HG03565 (cell line): ENCODE measurements at regions not wholly inside any gene's neighbourhood (a gene's known extent, or its start where the extent isn't known, plus 50 kb on each side); places are given as distances from the start of the nearest gene placed in this dataset.

Source experiments
- ATAC-seq: cut with Tn5 transposase; IDR thresholded peaks from one replicate; pipeline ENCODE4 v1.9.1; 2021; ENCODE audit warnings: mild to moderate bottlenecking, moderate library complexity; ENCODE audit not compliant: unreplicated experiment

DNA sequence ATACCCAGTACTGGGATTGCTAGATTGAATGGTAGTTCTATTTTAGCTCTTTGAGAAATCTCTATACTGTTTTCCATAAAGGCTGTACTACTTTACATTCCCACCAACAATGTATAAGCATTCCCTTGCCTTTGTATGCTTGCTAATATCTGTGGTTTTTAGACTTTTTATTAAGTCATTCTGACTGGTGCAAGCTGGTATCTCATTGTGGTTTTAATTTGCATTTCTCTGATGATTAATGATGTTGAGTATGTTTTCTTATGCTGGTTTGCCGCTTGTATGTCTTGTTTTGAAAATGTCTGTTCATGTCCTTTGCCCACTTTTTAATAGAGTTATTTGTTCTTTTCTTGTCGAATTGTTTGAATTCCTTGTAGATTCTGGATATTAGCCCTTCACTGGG is 512.7 kb upstream of the PAPPA start:
- no peak for ATAC-seq

DNA sequence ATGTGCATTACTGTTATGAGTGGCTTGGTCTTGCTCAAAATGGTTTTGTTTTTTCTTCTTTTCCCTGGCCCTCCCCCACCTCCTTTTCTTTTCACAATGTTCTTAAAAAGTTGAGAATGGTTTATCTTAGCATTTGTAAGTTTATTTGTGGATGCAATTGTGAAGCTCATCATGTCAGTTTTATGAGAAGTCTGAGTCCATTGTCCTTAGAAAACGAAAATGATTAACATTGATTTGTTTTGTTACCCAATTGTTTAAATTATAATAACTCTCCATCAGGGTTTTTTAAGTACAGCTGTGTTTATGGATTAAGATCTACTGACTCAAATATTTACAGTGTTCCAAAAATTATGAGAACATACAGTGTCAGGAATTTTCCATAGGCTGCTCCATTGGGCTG is 511.3 kb upstream of the PAPPA start:
- no peak for ATAC-seq

DNA sequence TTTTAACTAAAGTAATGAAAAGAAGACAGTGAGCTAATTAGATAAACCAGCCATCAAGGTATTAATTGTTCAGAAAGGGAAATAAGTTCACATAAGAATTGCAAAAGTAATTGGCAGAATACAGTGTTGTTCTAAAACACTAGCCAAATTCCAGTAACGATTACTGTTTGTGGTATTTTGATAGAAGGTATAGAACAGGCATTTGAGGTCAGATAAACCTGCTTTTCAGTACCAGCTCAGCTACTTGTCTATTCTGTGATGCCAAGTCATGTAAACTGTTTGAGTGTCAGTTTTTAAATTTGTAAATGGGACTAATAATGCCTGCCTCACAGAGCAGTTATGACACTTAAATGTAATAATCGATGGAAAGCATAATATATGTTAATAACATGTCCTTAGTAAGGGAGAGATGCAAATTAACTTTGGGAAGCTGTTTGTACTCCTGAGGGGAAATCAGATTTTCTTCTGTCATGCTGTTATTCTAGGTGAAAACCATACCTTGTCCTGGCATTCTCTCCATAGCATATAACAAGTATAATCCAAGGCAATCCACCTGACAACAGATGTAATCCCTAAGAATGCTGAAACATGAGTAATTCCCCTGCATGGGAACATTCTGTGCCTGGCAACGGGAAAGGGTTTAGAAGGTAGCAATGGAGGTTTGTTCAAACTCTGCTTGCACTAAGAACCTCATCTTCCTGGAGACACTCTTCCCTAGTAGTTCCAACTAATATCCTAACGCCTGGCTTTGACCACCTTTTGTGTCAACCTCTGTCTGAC is 509.5 kb upstream of the PAPPA start:
- no peak for ATAC-seq

DNA sequence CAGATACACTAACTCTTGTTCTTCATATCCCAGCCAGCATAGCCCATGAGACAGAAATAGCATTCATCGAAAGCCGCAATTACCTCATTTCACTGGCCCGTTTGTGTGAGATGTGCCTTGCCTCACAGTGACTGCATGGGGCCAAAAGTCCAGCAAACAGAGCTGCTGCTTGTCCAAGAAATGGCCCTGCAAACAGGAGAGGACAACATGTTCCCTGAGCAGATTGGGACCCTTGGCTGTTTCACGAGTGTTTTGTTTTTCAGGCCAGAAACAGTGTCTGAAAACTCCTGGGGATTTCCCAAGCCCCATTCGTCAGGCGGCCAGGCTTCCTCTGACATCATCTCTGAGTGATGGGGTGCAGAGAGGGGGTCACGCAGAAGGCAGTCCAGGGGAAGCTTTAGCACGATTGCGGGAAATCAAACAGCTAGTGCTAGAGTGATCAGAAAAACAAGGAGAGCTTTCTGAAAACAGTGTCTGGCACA is 503.6 kb upstream of the PAPPA start:
- no peak for ATAC-seq

DNA sequence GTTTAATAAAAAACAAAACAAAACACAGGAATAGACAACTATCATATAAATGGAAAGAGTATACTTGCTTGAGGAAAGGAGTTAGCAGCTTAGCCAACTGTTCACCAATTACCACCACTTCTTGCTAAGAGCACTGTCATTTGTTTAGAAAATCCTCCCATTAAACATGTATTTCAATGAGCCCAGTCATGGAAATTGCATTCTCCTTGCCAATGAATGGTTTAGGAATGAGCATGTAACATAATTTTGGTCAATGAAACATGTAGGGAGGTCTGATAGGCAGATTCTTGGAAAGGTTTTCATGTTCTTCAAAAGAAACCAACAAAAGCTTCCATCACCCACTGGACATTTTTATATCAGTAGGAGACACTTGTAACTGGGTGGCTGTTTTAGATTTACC is 502.8 kb upstream of the PAPPA start:
- ATAC-seq: no peak

DNA sequence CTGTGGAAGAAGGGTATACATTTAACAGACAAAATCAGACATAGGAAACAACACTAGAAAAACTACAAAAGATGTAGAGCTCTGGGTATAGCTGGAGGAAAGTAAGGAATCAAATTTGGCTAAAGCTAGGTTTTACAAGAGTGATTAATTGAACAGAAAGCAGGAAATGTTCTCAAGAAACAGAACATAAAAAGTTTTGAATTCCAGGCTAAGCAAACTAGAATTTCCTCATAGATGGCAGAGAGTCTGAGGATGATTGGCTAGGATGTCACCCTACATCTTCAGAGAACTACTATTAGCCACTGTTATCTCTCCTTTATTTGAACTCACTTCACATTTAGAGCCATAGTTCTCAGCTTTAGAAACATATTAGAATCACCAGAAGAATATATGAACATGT is 502.1 kb upstream of the PAPPA start:
- no peak for ATAC-seq

DNA sequence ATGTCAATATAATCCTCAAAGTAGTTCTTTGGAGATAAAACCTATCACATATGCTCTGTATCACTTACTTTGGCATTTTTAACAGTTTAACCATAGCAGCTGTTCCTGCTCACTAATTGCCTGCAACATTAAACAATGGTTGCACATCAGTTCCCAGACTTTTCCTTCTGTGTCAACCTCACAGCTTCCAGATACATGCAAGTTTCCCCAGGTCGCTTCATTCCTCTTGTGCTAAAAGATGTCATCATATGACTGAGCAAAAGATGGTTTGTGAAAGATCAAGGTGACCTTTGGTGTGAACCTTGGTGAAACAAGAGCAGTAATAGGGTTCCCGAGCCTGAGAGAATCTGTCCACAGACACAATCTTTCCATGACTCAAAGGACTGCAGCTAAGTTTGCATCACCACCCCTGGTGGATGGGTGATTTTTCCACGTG is 500.4 kb upstream of the PAPPA start:
- ATAC-seq: no peak

DNA sequence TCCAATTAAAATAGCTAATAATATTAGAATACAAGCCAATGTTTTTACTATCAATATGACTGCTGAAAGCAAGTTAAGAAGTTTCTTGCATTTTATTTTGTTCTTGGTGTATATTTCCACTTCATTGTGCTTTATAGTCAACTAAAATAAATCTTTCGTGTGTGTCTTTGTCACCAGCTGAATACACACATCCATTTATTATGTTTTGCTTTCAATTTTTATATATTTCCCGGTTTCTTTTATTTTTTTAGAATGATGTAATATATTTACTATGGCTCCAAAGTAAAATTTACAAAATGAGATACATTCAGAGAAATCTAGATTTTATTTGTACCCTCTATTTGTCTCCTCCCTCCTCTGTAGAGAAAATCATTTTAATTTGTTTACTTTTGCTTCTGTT is 495.9 kb upstream of the PAPPA start:
- ATAC-seq: no peak

DNA sequence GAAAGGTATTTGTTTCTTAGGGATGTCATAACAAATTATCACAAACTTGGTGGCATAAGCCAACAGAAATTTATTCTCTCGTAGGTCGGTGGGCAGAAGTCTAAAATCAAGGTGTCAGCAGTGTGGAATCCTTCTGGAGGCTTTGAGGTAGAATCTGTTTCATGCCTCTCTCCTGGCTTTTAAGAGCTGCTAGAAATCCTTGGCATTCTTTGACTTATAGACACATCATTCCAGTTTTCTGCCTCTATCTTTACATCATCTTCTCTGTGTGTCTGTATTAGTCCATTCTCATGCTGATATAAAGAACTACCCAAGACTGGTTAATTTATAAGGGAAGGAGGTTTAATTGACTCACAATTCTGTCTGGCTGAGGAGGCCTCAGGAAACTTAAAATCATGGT is 488.1 kb upstream of the PAPPA start:
- no peak for ATAC-seq

DNA sequence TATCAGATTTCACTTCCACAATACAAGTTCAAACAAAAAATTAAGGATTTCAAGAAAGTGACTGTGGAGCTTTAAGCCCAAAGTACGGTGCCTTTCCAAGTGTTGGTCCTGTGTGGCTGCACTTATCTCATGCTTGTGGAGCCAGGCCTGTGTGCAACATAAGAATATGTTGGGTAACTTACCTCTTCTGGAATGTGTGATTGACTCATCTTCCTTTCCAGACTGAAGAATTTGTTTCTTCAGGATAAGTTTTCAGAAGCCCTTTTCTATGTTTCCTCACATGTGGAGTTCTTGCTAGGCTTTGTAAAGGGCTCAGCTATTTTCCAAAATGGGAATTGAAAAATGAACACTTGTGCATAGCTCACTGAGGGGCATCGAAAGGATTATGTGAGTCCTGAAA is 485.1 kb upstream of the PAPPA start:
- ATAC-seq: no peak

DNA sequence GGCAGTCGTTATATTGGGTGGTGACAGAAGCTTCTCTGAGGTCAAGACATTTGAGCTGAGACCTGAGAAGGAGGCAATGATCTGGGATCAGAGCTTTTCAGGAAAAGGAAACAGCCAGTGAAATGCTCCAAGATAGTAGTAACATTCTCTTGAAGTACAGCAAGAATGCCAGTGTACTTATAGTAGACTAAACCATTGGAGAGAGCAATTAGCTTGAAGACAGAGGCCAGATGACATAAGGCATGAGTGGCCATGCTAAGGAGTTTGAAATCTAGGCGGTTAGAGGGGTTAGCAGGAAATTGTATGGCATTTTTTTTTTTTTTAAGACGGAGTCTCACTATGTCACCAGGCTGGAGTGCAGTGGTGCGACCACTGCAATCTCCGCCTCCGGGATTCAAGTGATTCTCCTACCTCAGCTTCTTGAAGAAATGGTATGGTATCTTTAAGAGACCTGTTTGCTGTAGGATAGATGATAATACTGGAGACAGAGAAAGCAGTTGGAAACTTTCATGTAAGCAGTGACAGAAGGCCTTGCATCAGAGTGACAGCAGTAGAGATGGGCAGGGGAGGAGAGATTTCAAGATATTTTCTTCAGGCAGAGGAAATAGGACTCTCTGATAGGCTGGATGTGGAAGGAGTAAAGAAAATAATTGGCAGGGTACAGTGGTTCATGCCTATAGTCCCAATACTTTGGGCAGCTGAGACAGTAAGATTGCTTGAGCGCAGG is 482.2 kb upstream of the PAPPA start:
- no peak for ATAC-seq

DNA sequence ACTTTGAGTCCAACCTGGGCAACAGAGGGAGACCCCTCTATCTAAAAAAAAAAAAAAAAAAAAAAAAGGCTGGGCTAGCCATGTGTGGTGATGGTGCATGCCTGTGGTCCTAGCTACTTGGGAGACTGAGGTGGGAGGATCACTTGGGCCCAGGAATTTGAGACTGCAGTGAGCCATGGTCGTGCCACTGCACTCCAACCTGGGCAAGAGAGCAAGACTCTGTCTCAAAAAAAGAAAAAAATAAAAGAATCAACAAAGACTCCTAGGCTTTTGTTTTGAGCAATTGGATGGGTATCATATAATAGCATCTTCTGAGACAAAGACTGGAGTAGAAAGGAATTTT is 481.7 kb upstream of the PAPPA start:
- no peak for ATAC-seq

DNA sequence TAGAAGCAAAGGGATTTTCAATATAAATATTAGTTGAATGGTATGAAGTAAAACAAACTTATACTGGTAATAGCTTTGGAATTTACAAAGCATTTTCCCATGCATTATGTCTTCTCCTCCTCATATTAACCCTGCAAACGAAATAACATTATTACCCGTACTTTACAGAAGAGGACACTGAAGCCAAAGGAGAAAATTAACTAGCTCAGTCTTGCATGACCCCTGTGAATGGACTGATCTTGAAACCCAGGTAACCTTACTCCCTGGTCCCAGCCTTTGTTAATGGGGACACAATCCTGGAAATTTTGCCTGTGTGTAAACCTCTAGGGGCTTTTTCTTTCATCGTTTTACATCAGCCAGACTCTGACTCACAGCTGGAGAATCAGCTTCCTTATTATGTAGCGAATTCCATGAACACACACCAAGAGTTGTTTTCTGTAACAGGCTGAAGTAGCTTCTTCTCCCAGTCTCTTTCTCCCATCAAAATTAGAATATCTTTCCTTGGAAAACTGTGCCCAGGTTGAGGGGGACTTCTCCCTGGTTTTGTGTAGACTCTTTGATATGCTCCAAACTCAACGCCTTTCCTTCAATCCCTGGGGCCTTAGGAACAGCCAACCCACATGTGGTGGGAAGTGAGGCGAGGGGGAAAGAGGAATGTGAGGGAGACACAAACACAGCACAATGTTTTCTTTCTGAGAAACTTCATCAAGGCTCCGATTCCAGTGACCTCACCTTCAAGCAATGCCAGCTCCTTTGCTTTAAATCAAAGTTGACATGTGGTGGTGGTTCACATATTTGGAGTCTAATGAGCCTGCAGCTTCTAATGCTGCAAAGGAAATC is 480.9 kb upstream of the PAPPA start:
- ATAC-seq: no peak

DNA sequence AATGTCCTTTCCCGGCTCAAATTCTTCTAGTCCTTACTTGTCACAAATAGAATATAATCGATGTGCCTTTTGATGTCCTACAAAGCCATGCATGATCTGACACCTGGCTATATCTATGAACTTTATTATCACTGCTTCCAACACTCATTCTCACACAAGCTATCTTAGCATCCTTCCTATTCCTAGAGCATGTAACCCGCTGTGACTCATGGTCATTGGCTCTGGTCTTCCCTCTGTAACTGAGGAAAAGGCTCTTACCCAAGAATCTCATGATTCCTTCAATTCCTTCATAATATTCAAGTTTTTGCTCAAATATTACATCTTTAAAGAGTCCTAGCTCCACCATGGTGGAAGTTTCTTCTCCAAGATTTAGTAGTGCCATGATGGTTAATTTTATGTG is 480.0 kb upstream of the PAPPA start:
- no peak for ATAC-seq

DNA sequence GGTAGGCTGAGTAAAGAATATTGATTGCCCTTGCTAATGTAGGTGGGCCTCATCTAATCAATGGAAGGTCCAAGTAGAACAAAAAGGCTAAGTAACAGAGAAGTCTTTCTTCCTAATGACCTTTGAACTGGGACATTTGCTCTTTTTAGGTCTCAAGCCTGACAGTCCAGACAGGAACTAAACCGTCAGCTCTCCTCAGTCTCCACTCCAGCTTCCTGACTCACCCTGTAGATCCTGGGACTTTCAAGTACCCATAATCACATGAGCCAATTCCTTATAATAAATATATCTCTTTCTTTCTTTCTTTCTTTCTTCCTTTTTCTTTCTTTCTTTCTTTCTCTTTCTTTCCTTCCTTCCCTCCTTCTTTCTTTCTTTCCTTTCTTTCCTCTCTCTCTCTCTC is 479.5 kb upstream of the PAPPA start:
- ATAC-seq: no peak

DNA sequence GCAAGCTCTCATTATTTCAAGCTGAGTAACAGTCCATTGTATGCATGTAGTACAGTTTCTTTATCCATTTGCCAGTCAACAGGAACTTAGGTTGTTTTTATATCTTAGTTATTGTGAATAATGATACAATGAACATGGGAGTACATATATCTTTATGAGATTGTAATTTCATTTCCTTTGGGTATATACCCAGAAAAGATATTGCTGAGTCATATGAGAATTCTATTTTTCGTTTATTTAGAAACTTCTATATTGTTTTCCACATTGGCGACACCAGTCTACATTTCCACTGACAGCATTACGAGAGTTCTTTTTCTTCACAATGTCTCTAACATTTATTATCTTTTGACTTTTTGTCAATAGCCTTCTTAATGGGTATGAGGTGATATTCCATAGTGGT is 477.8 kb upstream of the PAPPA start:
- no peak for ATAC-seq

DNA sequence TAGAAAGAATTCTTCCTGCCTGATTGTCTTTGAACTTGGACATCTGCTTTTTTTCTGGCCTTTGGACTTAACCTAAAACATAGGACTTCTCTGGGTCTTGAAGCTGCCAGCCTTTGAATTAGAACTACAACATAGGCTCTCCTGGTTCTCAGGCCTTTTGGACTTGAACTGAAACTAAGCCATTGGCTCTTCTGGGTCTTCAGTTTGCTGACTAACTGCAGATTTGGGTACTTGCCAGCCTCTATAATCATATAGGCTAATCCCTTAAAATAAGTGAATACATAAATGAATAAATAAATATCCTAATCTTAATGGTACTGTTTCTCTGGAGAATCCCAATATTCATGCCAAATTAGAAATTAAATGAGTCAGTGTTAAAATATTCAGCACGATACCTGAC is 473.4 kb upstream of the PAPPA start:
- no peak for ATAC-seq

DNA sequence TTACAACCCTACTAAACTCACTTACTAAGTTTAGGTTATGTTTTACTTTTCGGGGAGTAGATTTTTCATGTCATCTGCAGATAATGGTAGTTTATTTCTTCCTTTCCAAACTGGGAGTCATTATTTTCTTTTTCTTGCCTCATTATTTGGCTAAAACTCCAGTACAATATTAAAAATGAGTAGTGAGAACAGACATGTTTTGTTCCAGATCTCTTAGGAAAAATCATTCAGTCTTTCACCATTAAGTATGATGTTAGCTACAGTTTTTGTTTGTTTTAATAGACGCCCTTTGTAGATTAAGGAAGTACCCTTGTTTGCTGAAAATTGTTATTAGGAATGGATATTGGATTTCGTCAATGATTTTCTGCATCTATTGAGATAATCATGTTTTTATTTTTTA is 472.0 kb upstream of the PAPPA start:
- no peak for ATAC-seq

DNA sequence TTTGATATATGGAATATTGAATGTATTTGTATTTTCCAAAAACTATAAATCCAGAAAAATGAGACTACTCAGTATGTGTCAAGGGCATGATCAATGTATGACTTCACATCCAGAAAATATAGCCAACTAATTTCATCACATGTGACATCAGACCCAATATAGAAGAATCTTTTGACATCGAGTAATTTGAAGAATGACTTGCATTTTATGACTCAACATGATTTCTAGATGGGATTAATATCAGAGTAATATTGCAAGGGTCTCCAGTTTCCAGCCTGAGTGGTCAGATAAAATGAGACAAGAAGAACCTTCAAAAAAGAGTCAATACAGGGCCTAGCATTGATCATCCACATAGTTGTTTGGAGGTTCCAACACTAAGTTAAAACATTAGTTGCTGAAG is 467.5 kb upstream of the PAPPA start:
- no peak for ATAC-seq

DNA sequence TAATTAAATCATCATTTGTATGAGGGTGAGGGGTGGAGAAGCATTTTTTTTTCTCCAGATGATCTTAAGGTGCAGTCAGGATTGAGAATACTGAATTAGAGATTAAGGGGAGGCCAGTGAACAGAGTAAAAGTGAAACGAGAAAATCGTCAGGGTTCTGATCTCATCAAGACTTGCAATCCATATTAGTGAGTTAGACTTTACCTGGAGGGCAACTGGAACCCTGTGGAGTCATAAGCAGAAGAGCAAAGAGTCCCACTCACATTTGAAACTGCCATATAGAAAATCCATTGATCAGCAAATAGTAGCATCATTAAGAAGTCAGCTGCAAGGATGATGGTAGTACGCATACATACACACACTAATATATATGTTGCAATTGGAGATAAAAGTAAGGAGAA is 466.2 kb upstream of the PAPPA start:
- ATAC-seq: no peak

DNA sequence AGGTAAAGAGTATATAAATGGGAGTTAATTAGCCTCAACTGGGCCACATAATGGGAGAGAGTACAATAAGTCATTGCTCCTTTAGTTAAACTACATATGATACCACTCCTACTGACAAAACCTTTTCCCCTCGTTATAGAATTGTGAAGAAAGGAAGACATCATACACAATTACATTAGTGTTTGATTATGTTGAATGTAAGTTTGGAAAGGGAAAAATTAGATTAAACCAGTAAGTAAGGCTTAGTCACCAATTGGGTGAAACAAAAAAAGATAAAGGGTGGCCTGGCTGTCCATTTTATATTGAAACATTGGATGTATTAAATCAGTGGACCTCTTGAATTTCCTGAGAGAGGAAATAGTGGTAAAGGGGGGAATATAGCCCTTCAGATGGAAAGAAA is 464.3 kb upstream of the PAPPA start:
- ATAC-seq: no peak
